Transverse colon (tissue), 4 donors: ENCODE measurements at regions not wholly inside any gene's neighbourhood (a gene's known extent, or its start where the extent isn't known, plus 50 kb on each side); places are given as distances from the start of the nearest gene placed in this dataset.

Experiments
- CTCF ChIP-seq, 5 experiments: fragments of 200-600 bp in 3 of 5; fragments of 450-650 bp in 2 of 5; sonication (generic) in 3 of 5; IDR thresholded peaks; 1 replicate in 2 of 5; 2 replicates in 3 of 5; pipeline ENCODE4 v1.5.1; 2016 to 2017; ENCODE audit warnings: antibody characterized with exemption in 5 of 5, inconsistent platforms in 3 of 5, mild to moderate bottlenecking in 2 of 5, moderate library complexity in 1 of 5
- POLR2A ChIP-seq: fragments of 450-650 bp; IDR thresholded peaks from one replicate; pipeline ENCODE4 v1.6.1; 2016; ENCODE audit warnings: antibody characterized with exemption, mild to moderate bottlenecking, moderate library complexity
- POLR2AphosphoS5 ChIP-seq, 3 donors: sonication (generic); formaldehyde crosslinking; IDR thresholded peaks; one replicate each; pipeline ENCODE4 v1.6.1; 2016; ENCODE audit warnings: antibody characterized with exemption in 3 of 3

DNA sequence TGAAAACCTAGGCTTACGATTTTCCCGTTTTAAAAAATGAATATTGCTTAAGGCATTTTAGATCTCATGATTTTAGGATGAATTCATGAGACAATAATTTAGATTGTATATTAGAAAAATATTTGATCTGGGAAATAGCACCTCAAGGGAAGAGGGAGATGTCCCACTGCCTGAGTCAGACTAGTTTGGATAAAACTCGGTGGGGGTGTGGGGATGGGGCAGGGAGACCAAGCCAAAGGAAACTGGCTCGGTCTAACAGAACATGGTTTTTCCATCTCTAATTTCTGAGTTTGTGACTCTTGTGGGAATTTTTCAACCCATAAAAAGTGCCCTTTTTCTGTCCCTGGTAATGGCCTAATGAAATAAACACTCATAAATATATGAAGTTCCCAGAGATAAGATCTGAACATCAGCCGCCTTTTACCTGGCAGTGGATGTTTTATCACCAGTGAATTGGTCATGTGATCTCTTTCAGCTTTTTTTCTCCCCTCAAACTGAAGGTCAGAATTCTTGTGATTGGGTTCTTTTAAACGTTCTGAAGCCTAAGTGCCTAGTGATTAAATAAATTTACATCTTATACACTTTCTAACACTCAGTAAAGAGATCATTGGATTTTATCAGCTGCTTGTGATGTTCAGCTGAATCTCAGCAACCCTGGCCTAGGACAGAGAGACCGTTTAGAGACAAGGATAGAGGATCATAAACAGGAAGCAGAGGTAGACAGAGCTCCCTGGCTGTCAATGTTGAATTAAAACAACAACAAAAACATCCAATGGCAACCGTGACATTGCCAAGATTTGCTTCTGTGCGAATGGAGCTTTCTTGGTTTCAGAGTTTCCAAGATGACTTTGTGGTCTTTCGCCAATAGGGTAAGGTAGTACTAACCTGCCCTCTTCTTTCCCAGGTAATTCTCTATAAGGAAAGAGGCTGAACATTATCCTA is 1038.2 kb downstream of the MCTP2 start:
- TF ChIP-seq POLR2A, result no peak
- no peak for TF ChIP-seq CTCF (IDR thresholded peaks at IDR 0.05)
- no peak for TF ChIP-seq POLR2AphosphoS5 (IDR thresholded peaks at IDR 0.05)
